Renal cortex interstitium (tissue), 11 donors: ENCODE measurements at regions not wholly inside any gene's neighbourhood (a gene's known extent, or its start where the extent isn't known, plus 50 kb on each side); places are given as distances from the start of the nearest gene placed in this dataset.
A peak's percentile ranks its signal among the peaks of the same experiment; 100 is the strongest.

Experiments used
- DNase-seq, 11 donors: peaks; one replicate each; pipeline ENCODE4 v3.0.0-alpha.2; 2013; ENCODE audit warnings: low read depth in 9 of 11, low spot score in 4 of 11; ENCODE audit errors: extremely low read depth in 1 of 11

DNA sequence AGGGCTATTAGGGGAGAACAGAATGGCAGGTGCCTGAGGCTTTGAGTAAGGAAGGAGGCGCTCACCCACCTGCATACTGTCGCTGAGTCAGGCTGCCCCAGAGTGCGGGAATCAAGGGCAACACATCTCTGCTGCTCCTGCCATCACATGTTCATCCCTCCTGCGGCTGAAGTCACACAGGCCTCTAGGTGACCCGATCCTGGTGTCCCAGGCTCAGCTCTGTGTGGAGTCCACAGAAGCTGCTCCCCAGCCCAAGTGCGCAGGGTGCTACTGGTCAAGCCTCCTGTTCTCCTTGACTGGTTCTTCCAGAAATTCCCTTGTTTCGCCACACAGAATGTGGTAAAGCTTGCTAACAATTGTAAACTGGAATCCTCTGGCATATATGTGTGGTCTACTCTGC is 96.9 kb upstream of the IL6 start:
- DNase-seq: no peak

- DNase-seq: no peak
Observed at GRCh38 chr7:22629056-22629455, 97.9 kb upstream of the IL6 start.

DNA sequence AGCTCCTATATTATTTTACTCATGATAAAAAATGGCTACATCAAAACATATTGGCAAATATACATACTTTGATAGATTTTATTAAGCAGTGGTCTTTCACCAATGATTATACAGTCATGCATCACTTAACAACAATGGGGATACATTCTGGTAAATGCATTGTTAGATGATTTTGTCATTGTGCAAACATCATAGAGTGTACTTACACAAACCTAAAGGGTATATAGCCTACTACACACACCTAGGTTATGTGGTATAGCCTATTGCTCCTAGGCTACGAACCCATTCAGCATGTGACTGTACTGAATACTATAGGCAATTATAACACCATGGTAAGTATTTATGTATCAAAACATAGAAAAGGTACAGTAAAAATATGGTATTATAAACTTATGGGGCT is 98.9 kb upstream of the IL6 start:
- DNase-seq: no peak

DNA sequence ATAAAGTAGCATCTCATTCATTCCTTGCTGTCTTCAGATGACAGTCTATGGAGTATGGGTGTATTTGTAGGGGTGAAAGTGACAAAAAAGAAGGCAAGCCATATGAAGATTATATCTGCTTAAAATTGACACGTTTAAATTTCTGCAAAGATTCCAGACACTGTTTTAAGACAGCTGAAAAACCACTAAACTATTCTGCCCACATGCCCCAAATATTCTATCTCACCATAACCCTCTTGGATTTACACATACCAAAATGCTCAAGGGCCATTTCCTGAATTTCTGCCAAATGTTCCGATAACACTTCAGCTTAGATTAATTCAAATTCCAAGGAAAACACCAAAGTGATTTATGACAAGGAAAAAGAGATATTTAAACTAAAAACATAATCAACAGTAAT is 99.9 kb upstream of the IL6 start:
- peak in 1 of 11 donors; percentile 25 for DNase-seq

DNA sequence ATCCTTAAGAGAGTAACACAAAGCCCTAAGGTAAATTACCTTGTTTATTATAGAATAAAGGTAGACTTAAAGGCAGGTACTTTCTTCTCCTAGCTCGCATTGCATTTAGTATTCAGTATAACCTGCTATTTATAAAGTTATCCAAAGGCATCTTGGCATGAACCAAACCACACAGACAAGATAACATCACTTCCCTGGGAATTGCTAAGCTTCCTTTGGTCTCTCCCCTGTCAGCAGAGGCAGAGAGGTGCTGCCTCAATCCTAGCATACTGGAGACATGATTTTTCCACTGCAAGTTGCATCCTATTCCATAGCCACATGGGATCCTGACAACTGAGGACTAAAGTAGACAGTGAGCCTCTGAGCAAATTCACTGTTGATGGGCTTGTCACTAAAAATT is 101.7 kb upstream of the IL6 start:
- no peak for DNase-seq

DNA sequence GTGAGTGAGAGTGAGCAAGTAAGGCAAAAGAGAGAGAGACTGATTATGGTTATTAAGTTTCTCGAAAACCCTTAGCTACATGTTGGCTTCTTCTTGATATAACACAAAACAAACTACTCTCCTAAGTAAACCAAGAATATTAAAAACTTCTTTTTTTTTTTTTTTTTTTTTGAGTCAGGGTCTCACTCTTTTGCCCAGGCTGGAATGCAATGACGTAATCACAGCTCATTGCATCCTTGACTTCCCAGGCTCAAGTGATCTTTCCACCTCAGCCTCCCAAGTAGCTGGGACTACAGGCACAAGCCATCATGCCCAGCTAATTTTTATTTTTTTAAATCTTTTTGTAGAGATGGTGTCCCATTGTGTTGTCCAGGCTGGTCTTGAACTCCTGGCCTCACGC is 102.2 kb upstream of the IL6 start:
- no peak for DNase-seq

GRCh38 chr7:22622116-22622785 is 104.7 kb upstream of the IL6 start:
- DNase-seq: no peak

GRCh38 chr7:22618528-22618927 is 108.5 kb upstream of the IL6 start:
- no peak for DNase-seq

GRCh38 chr7:22617166-22617565 is 109.8 kb upstream of the IL6 start:
- DNase-seq: no peak

DNA sequence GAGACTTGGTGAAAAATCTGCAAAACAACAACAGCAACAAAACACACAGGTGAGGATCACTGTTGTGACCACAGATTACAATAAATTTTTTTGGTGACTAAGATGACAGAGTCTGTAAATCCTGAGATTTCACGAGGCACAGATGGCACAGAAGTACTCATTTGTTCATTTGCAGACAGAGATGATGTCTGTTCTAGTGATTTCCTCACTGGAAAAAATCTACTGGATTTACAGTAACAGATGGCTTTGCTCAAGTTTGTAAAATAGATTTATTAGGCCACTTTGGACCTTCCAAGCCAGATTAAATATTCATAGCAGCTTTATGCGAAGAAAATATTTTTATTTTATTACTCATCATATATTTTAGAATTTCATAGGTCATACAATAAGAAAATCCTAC is 113.5 kb upstream of the IL6 start:
- peak in 5 of 11 donors; percentile 15 to 48 (median 30) for DNase-seq

DNA sequence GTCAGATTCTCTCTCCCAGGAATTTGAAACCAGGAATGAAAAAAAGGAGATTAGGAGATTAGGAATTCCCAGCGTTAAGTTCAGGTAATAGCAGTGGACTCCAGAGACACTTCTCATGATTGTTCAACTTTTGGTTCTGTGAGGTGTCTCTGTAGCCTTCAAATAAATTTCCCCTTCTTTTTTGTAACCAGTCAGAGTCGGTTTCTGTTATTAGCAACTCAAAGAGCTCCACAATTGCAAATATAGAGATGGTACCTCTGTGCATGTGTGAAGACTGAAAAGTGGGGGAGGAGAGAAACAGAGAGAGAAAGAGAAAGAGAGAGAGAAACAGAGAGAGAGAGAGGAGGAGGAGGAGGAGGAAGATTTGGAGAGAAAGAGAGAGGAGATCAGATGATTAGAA is 112.8 kb upstream of the STEAP1B start:
- DNase-seq: no peak

DNA sequence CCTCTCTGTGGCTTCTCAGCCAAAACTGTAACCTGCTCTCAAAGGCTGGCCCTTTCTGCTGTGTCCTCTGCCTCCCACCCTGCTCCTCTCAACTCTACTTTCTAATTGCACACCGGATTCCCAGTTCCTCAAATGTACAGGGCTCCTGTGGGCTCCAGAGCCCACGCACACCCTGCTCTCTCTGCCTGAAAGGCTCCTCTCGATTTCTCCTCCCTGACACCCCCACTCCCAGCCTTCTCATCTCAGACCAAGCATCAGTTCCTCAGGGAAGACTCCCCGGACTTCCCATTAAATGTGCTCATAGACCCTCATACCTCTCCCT is 111.7 kb upstream of the STEAP1B start:
- no peak for DNase-seq

GRCh38 chr7:22610951-22611757 is 111.2 kb upstream of the STEAP1B start:
- no peak for DNase-seq

DNA sequence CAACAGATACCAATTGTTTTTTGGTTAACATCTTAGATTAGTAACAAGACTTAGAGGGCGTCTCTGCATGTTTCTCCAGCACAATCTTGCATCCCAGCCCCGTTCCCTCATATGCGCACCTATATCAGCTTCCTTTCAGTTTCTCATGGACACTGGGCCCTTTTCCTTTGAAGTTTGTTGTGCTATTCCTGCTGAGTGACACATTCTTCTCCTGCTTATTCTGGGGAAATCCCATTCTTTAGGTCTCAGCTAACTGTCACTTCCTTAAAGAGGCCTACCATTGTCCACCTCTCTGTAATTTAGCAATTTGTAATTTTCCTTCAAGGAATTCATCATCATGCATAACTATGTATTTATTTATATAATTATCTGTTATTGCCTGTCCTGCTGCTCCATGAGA is 110.3 kb upstream of the STEAP1B start:
- DNase-seq: no peak

DNA sequence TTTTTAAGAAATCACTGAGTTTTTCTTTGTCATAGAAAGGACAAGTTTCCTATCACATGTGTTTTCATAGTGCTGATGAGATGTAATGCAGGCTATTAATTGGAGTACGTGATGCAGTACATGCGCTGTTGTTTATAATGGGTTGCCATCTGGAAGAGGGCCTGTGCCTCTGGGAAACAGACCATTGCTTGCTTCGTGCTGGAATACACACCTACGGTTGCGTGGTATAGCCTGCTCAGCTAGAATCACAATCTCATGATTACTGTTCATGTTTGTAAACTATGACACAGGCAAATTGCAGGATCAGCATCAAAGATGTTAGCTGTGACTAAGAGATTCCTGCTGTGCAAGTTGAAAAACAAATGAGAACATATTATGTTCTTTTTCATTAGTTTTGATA is 107.2 kb upstream of the STEAP1B start:
- no peak for DNase-seq

- no peak for DNase-seq
Observed at GRCh38 chr7:22604246-22604645, 104.3 kb upstream of the STEAP1B start.

DNA sequence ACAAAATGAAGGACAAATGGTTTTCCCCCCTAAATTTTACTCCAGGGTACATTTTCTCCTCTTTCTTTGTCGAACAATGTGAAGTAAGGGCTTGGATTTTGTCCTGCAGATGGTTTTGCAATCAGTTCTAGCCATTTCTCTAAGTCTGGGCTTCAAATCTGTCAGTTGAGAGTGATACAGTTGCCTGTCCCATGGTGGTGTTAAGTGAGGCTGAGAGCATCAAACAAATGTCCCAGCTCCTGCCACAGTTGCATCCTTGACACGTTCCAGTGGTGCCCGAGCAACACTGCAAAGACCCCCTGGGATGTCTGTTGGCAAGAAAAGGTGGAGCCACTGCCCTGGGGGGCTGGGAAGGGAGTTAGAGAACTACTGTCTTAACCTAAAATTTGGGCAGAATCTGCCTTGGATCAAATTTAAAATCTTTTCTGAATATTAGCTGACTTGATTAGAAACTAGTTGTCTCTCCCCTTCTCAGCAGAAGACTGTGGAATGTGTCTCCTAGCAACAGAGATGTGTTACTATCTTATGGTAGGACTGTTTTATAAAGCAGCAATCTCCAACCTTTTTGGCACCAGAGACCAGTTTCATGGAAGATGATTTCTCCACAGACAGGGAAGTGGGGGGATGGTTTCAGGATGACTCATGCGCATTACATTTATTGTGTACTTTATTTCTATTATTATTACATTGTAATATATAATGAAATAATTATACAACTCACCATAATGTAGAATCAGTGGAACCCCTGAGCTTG is 102.0 kb upstream of the STEAP1B start:
- DNase-seq: no peak

DNA sequence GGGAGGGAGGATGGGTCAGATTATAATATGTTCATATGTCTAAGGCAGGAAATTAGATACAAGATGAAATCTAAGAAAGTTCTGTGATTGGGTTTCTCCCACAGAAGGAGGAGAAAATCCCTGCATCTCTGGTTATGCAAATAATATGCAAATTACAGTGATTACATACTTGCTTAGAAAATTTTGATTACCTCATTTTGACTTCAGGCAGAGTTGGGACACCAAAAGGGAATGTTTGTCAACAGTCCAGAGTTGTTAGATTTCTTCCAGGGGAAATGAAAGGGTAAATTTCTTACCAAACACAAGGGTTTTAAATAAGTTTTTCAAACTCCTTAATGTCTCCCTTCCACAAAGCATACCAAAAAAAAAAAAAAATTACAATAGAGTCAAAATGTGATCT is 101.4 kb upstream of the STEAP1B start:
- no peak for DNase-seq

DNA sequence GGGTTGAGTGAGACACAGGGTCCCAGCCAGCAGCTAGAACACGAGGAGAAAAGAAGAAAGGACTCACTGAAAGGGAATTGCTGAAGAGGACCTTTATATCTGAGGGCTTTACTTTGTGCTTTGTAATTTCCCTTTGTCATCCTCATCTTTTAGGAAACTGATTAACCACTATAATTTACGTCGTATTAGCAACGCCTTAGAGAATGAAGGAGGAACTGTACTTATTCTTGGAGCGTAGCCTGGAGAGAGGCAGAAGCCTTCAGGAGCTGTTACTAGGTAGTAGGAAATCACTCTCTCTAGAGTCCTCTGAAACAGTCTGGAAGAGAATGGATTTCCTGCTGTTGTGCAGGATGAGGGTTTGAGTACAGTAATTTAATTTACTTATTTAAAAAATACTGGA is 101.0 kb upstream of the STEAP1B start:
- DNase-seq: no peak

DNA sequence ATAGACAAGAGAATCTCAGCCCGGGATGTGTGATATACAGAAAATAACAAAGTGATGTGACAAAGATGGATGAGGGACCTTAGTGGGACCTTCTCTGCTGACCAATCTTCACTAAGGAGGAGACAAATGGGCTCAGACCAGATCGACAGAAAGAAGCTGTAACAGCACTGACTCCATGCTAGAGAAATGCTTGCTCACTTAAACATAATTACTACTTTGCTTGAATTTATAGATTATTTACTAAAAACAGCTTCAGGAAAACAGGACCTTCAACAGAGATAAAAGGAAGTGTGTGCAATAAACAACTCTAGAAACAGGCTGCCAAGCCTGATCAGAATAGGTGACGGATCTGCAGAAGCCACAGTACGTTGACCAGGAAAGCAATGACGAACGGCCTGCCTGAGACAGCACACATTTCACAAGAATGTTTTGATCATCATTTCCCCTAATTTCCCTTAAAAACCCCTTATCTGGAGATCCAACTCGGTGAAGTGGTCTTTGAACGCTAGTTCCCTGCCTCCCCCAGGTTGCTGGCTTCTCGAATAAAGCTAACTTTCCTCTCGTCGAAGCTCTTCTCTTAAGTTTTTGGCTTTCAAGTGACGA is 98.4 kb upstream of the STEAP1B start:
- DNase-seq: no peak
